ENCODE measurements at regions not wholly inside any gene's neighbourhood (a gene's known extent, or its start where the extent isn't known, plus 50 kb on each side); places are given as distances from the start of the nearest gene placed in this dataset.

DNA sequence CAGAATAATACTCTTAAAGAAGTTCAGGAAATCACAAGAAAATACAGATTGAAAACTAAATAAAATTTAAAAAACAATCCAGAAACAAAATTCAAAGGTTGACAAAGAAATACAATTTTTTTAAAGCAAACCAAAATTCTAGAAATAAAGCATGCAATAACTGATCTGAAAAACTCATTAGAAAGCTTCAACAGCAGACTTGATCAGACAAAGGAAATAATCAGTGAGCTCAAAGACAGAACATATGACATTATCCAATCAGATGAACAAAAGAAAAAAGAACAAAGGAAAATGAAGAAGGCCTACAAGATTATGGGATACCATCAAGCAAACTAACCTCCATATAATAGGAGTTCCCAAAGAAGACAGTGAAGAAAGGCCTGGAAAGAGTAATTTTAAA is 336.8 kb downstream of the RSL24D1 start:
- TF ChIP-seq, protein P1, sequence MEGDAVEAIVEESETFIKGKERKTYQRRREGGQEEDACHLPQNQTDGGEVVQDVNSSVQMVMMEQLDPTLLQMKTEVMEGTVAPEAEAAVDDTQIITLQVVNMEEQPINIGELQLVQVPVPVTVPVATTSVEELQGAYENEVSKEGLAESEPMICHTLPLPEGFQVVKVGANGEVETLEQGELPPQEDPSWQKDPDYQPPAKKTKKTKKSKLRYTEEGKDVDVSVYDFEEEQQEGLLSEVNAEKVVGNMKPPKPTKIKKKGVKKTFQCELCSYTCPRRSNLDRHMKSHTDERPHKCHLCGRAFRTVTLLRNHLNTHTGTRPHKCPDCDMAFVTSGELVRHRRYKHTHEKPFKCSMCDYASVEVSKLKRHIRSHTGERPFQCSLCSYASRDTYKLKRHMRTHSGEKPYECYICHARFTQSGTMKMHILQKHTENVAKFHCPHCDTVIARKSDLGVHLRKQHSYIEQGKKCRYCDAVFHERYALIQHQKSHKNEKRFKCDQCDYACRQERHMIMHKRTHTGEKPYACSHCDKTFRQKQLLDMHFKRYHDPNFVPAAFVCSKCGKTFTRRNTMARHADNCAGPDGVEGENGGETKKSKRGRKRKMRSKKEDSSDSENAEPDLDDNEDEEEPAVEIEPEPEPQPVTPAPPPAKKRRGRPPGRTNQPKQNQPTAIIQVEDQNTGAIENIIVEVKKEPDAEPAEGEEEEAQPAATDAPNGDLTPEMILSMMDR (IDR thresholded peaks at IDR 0.05; ENCODE audit: insufficient read depth, low read length, missing control alignments): no peak
- no peak for DNase-seq (ENCODE audit: low read depth, low spot score)
- ChIA-PET CTCF (no interaction called here), POLR2A (no interaction called here)
- no peak overlapping the region for H3K4me3 ChIP-seq (ENCODE audit: low read depth, low read length)

DNA sequence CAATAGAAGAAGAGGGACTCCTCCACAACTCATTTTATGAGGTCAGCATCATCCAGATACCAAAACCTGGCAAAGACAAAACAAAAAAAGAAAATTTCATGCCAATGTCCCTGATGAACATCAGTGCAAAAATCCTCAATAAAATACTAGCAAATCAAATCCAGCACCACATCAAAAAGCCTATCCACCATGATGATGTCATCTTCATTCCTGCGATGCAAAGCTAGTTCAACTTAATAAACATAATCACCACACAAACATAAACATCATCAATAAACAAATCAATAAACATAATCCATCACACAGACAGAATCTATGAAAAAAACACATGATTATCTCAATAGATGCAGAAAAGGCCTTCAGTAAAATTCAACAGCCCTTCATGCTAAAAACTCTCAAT is 342.1 kb downstream of the RSL24D1 start:
- CTCF ChIA-PET: no interaction called here
- POLR2A ChIA-PET: no interaction called here
- no peak overlapping the region for H3K4me3 ChIP-seq (ENCODE audit: low read depth, low read length)
- DNase-seq (ENCODE audit: low read depth, low spot score): no peak
- TF ChIP-seq, protein P1 (IDR thresholded peaks at IDR 0.05; ENCODE audit: insufficient read depth, low read length, missing control alignments): no peak

DNA sequence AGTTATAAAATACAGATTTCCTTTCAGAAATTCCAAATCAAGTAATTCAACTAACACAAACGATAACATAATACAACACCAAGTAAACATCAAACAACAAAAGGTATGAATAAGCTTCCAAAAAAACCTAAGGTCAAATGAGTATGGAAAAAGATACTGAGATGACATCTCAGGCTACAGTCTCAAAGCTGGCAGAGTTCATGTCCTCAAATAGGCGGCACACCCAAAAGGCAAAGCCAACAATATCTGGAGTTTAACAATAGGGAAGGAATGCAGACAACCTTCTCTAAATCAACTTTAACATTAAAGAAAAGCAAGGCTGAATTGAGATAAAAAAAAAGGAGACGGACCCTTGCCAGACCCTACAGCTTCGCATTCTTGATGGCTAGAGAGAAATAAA is 346.6 kb downstream of the RSL24D1 start:
- ChIA-PET CTCF (no interaction called here), POLR2A (no interaction called here)
- DNase-seq (ENCODE audit: low read depth, low spot score): no peak
- no peak overlapping the region for H3K4me3 ChIP-seq (ENCODE audit: low read depth, low read length)
- TF ChIP-seq, protein P1 (IDR thresholded peaks at IDR 0.05; ENCODE audit: insufficient read depth, low read length, missing control alignments): no peak

DNA sequence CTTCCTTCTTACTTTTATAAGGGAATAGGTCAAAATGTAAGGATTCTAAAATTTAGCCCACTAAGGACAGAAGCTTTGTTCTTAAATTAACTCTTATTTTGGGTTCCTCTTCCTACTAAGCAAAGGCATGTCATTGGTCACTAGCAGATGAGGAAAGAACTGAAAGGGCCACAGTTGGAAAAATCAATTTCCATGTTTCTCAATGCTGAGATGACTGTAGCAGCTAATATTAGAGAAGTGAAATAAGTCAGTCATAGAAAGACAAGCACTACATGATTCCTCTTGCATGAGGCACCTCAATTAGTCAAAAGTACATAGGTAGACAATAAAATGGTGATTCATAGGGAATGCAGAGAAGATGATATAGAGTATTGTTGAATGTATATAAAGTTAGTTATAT is 353.7 kb downstream of the RSL24D1 start:
- no peak for DNase-seq (ENCODE audit: low read depth, low spot score)
- POLR2A ChIA-PET: no interaction called here
- CTCF ChIA-PET: no interaction called here
- TF ChIP-seq, protein P1 (IDR thresholded peaks at IDR 0.05; ENCODE audit: insufficient read depth, low read length, missing control alignments): no peak
- no peak overlapping the region for H3K4me3 ChIP-seq (ENCODE audit: low read depth, low read length)

DNA sequence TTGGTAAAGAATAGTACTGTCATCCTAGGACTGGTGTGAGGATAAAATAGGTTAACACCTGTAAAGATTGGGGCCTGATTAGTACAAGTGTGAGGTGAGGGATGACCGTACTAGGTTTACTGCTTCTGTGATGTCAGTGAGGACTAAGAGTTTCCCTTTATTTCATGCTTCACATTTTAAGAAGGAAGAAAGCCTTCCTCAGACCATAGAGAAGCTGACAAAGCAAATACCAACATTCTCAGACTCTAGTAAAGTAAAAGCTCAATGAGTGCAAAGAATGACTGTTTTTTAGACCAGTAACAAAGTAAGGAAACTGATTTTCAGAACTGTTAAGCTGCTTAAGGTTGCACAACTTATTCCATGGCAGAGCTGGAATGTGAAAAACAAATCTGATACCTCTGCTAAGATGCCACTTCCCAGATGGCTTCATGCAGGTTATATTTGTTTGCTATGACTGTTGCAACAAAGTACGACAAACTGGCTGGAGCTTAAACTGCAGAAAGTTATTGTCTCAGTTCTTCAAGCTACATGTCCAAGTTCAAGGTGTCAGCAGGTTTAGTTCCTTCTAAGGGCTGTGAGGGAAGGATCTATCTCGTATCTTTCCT is 354.9 kb downstream of the RSL24D1 start:
- POLR2A ChIA-PET: no interaction called here
- CTCF ChIA-PET: interaction anchor here (0.7 kb wide), 1 partner anchor 150 kb away, joined by 3 read pairs; no protein-coding TSS in a partner anchor
- no peak overlapping the region for H3K4me3 ChIP-seq (ENCODE audit: low read depth, low read length)
- TF ChIP-seq, protein P1 (IDR thresholded peaks at IDR 0.05; ENCODE audit: insufficient read depth, low read length, missing control alignments): no peak
- no peak for DNase-seq (ENCODE audit: low read depth, low spot score)

DNA sequence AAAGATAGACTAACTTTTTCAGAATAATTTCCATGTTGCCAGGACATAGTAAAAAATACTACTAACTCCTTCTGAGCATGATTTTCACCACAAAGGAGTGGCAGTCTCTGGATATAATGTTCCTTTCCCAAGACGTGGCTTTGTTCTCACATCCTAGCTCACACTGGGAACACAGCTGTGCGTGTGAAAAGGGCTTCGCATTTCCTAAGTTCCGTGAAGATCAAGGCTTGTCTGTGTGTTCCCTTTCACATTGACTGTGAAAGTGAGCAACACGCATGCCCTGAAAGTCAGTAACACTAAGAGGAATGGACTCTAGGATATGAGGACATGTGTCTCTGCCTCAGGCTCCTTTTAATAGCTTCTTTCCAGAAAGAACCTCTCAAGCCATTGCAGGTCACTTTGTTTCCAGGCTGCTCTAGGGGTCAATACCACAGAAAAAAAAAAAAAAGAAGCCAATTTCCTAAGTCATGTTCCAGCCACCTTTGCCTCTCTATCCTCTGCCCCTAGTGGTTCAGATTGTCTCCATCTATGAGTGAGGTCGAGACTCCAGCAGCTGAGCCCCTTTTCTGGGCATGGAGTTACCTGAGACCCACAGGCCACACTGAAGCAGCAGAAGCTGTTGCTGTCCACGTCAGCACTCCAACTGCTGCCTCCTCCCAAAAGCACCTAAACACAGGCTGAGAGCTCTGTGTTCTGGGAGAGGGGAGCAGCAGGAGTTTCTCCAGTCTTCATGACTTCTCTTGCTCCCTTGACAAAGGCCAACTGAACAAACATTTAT is 355.9 kb downstream of the RSL24D1 start:
- no peak overlapping the region for H3K4me3 ChIP-seq (ENCODE audit: low read depth, low read length)
- TF ChIP-seq, protein P1 (IDR thresholded peaks at IDR 0.05; ENCODE audit: insufficient read depth, low read length, missing control alignments): no peak
- DNase-seq (ENCODE audit: low read depth, low spot score): no peak
- ChIA-PET CTCF (no interaction called here), POLR2A (no interaction called here)

Data from AG04449 (cell line).